ENCODE measurements at regions not wholly inside any gene's neighbourhood (a gene's known extent, or its start where the extent isn't known, plus 50 kb on each side); places are given as distances from the start of the nearest gene placed in this dataset.

GRCh38 chr13:105721016-105721415 lies 814.4 kb downstream of the EFNB2 start:
- TF ChIP-seq POLR2AphosphoS5 (IDR thresholded peaks at IDR 0.05; ENCODE audit: borderline replicate concordance, low read depth, low read length) (no peak), EZH2 (IDR thresholded peaks at IDR 0.05) (no peak), FOXP2 (optimal IDR thresholded peaks at IDR 0.05; ENCODE audit: control extremely low read depth, extremely low read length, insufficient read depth) (no peak)

Measured in SK-N-MC (cell line).